CD8-positive, alpha-beta memory T cell (primary cell): ENCODE measurements at regions not wholly inside any gene's neighbourhood (a gene's known extent, or its start where the extent isn't known, plus 50 kb on each side); places are given as distances from the start of the nearest gene placed in this dataset.
"Not testable (repeated sequence)": the region's sequence is repeated elsewhere in the genome, so short reads cannot be mapped to it uniquely, and the experiment has no call there.

Source experiments
- CTCF ChIA-PET: fragments of 350-600 bp; sonication (Branson Sonifier 250); formaldehyde crosslinking; loops from one replicate; lab custom pipeline; 2021; ENCODE audit warnings: antibody characterized with exemption; lab: Charles Lee
- POLR2A ChIA-PET: fragments of 350-600 bp; sonication (Branson Sonifier 250); formaldehyde crosslinking; loops from one replicate; lab custom pipeline; 2021; ENCODE audit warnings: antibody characterized with exemption; lab: Charles Lee
- DNase-seq, 5 donors: peaks; one replicate each; pipeline versions ENCODE4 v3.0.0 to v3.0.0-alpha.2; 2020 to 2022; ENCODE audit warnings: mixed read lengths in 1 of 5
- H3K27ac ChIP-seq: one replicate; pipeline ENCODE4 v1.7.0; 2013; ENCODE audit warnings: low read depth, mild to moderate bottlenecking, low read length, moderate library complexity
- H3K27me3 ChIP-seq: 2 replicates; pipeline ENCODE4 v1.7.0; 2013; ENCODE audit warnings: low read length, mild to moderate bottlenecking; ENCODE audit not compliant: insufficient read depth, poor library complexity, severe bottlenecking
- H3K36me3 ChIP-seq: 2 replicates; pipeline ENCODE4 v1.7.0; 2013; ENCODE audit warnings: mild to moderate bottlenecking, low read length, moderate library complexity; ENCODE audit not compliant: insufficient read depth
- H3K4me1 ChIP-seq: 2 replicates; pipeline ENCODE4 v1.7.0; 2013; ENCODE audit warnings: mild to moderate bottlenecking, low read length, moderate library complexity; ENCODE audit not compliant: insufficient read depth
- H3K4me3 ChIP-seq: 2 replicates; pipeline ENCODE4 v1.7.0; 2013; ENCODE audit warnings: mild to moderate bottlenecking, low read length
- H3K9me3 ChIP-seq: 2 replicates; pipeline ENCODE4 v1.7.0; 2013; ENCODE audit warnings: mild to moderate bottlenecking, low read length
- H3K27ac Mint-ChIP-seq, 8 donors: one replicate each; pipeline ENCODE4 v1.8.0; 2020 to 2021; ENCODE audit warnings: mixed read lengths in 8 of 8, mild to moderate bottlenecking in 6 of 8, inconsistent platforms in 3 of 8, moderate library complexity in 3 of 8
- H3K27me3 Mint-ChIP-seq, 2 donors: one replicate each; pipeline ENCODE4 v1.8.0; 2020 to 2021; ENCODE audit warnings: mixed read lengths in 2 of 2, mild to moderate bottlenecking in 1 of 2, moderate library complexity in 1 of 2
- H3K36me3 Mint-ChIP-seq, 3 donors: one replicate each; pipeline ENCODE4 v1.8.0; 2020 to 2021; ENCODE audit warnings: mixed read lengths in 3 of 3, inconsistent platforms in 1 of 3, mild to moderate bottlenecking in 1 of 3
- H3K4me1 Mint-ChIP-seq, 3 donors: one replicate each; pipeline ENCODE4 v1.8.0; 2020 to 2021; ENCODE audit warnings: mixed read lengths in 3 of 3, inconsistent platforms in 1 of 3, mild to moderate bottlenecking in 1 of 3
- H3K4me3 Mint-ChIP-seq, 7 donors: one replicate each; pipeline ENCODE4 v1.8.0; 2020 to 2021; ENCODE audit warnings: mixed read lengths in 7 of 7, mild to moderate bottlenecking in 6 of 7, moderate library complexity in 4 of 7, inconsistent platforms in 2 of 7
- H3K9me3 Mint-ChIP-seq, 5 donors: one replicate each; pipeline ENCODE4 v1.8.0; 2020 to 2022; ENCODE audit warnings: mixed read lengths in 5 of 5, mild to moderate bottlenecking in 3 of 5, moderate library complexity in 2 of 5, inconsistent platforms in 1 of 5

- H3K27ac ChIP-seq: no peak overlapping the region
- Mint-ChIP-seq H3K9me3 (no peaks in the 10 kb centered on the region), H3K36me3 (no peaks in the 10 kb centered on the region), H3K4me1 (no peaks in the 10 kb centered on the region), H3K27me3 (peaks cover 4 to 10% of the 10 kb centered on the region in 2 donors), H3K4me3 (no peak overlapping the region), H3K27ac (no peak overlapping the region)
- POLR2A ChIA-PET: no interaction called here
- CTCF ChIA-PET: no interaction called here
- DNase-seq: no peak
- no peaks in the 10 kb centered on the region for H3K36me3 ChIP-seq
- no peaks in the 10 kb centered on the region for H3K4me1 ChIP-seq
- H3K9me3 ChIP-seq: no peaks in the 10 kb centered on the region
- no peaks in the 10 kb centered on the region for H3K27me3 ChIP-seq
- no peak overlapping the region for H3K4me3 ChIP-seq
Observed at GRCh38 chr13:44833139-44833538, 156.1 kb downstream of the NUFIP1 start.

DNA sequence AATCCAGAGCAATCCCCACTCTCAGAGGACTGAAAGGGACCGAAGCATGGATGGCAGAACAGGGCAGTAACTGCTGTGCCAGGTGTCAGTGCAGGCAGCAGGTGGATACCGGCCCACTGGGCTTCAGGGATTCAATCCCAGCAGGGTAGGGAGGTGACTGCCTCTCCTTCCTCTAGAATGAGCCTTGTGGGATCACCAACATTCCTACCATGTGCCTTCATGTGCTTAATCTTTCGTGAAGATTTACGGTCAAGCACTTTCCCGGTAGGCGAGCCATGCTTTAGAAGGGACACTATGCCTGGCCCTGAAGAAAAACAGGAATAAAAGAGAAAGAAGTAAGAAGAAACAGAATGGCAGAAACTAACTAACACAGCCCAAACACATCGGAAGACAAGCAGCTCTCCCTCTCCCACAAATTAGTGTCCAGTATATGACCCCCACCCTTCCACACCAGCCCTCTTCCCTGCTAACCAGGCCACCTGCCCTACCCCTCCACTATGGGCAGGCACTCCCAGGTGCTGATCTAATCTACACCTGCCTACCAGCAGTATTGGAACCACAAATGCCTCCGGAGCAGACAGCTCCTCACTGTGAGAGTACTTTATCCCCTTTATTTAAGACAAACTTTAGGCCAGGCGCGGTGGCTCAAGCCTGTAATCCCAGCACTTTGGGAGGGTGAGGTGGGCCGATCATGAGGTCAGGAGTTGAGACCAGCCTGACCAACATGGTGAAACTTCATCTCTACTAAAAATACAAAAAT lies 162.5 kb downstream of the NUFIP1 start:
- Mint-ChIP-seq H3K27me3 (peaks cover 0 to 15% of the 10 kb centered on the region in 2 donors), H3K4me3 (no peak overlapping the region), H3K27ac (no peak overlapping the region), H3K9me3 (no peaks in the 10 kb centered on the region), H3K36me3 (no peaks in the 10 kb centered on the region), H3K4me1 (no peaks in the 10 kb centered on the region)
- Histone ChIP-seq H3K4me1 (no peaks in the 10 kb centered on the region), H3K27ac (no peak overlapping the region), H3K36me3 (no peaks in the 10 kb centered on the region), H3K4me3 (no peak overlapping the region), H3K27me3 (no peaks in the 10 kb centered on the region), H3K9me3 (no peaks in the 10 kb centered on the region)
- POLR2A ChIA-PET: no interaction called here
- CTCF ChIA-PET: no interaction called here
- DNase-seq: no peak

- H3K36me3 Mint-ChIP-seq: no peaks in the 10 kb centered on the region
- no peak for DNase-seq
- no peak overlapping the region for H3K4me3 ChIP-seq
- H3K36me3 ChIP-seq: no peaks in the 10 kb centered on the region
- no peaks in the 10 kb centered on the region for H3K27me3 ChIP-seq
- ChIA-PET POLR2A (no interaction called here), CTCF (no interaction called here)
- H3K4me1 Mint-ChIP-seq: no peaks in the 10 kb centered on the region
- no peaks in the 10 kb centered on the region for H3K9me3 ChIP-seq
- no peak overlapping the region for H3K4me3 Mint-ChIP-seq
- H3K27ac ChIP-seq: no peak overlapping the region
- H3K27me3 Mint-ChIP-seq: peaks cover 0 to 8% of the 10 kb centered on the region in 2 donors
- H3K4me1 ChIP-seq: no peaks in the 10 kb centered on the region
- H3K27ac Mint-ChIP-seq: no peak overlapping the region
- no peaks in the 10 kb centered on the region for H3K9me3 Mint-ChIP-seq
Observed at GRCh38 chr13:44825953-44826352, 163.3 kb downstream of the NUFIP1 start.

- H3K9me3 ChIP-seq, H3K27ac Mint-ChIP-seq, H3K9me3 Mint-ChIP-seq, H3K4me1 Mint-ChIP-seq, CTCF ChIA-PET, H3K36me3 Mint-ChIP-seq, H3K4me1 ChIP-seq, DNase-seq, H3K27ac ChIP-seq, H3K4me3 ChIP-seq, H3K27me3 ChIP-seq, H3K4me3 Mint-ChIP-seq, POLR2A ChIA-PET, H3K27me3 Mint-ChIP-seq, H3K36me3 ChIP-seq: not testable (repeated sequence)
Observed at GRCh38 chr13:44823555-44823954, 165.7 kb downstream of the NUFIP1 start.

DNA sequence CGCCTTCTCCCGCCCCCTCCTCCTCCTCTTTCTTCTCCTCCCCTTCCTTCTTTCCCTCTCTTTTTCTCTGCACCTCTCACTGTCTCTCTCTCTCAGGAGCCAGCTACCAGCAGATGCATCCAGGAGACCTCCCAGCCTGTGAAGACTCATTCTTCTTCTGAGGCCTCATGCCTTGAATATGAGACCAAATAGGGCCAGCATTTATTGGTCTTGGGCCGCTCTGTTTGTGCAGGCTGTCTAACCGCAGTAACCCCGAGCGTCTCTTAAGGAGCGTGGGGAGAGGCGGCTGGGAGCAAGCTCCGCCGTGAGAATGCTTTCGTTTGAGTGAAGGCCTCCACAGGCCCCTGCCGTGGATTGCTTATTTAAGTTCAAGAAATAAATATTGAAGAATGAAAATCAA lies 167.0 kb downstream of the NUFIP1 start:
- H3K4me3 ChIP-seq: no peak overlapping the region
- no peaks in the 10 kb centered on the region for H3K36me3 ChIP-seq
- Mint-ChIP-seq H3K36me3 (no peaks in the 10 kb centered on the region), H3K4me1 (no peaks in the 10 kb centered on the region), H3K27me3 (peaks cover 2 to 14% of the 10 kb centered on the region in 2 donors), H3K4me3 (no peak overlapping the region), H3K9me3 (no peaks in the 10 kb centered on the region), H3K27ac (no peak overlapping the region)
- H3K27ac ChIP-seq: no peak overlapping the region
- DNase-seq: no peak
- H3K27me3 ChIP-seq: no peaks in the 10 kb centered on the region
- H3K9me3 ChIP-seq: no peaks in the 10 kb centered on the region
- CTCF ChIA-PET: no interaction called here
- POLR2A ChIA-PET: no interaction called here
- no peaks in the 10 kb centered on the region for H3K4me1 ChIP-seq

DNA sequence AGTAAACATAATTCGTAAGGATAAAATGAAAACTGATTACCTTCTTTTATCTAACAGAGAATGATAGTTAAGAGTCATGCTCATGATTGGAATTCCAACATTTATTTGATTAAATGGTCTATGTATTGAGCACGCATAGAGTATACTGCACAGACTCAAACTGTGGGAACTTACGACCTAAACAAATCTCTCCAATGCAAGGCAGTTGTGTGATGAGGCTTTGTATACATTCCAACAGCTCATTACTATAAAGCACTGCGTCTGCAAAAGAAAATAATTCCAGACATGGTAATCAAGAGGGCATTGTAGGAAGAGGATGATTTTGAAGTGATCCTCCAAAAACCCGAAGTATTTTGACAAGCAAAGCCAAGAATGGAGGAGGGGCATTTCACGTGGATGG lies 169.5 kb downstream of the NUFIP1 start:
- Mint-ChIP-seq H3K27me3 (peaks cover 3 to 16% of the 10 kb centered on the region in 2 donors), H3K36me3 (no peaks in the 10 kb centered on the region), H3K4me3 (no peak overlapping the region), H3K4me1 (no peaks in the 10 kb centered on the region), H3K9me3 (no peaks in the 10 kb centered on the region), H3K27ac (no peak overlapping the region)
- Histone ChIP-seq H3K27me3 (no peaks in the 10 kb centered on the region), H3K27ac (no peak overlapping the region), H3K36me3 (no peaks in the 10 kb centered on the region), H3K4me3 (no peak overlapping the region), H3K9me3 (no peaks in the 10 kb centered on the region), H3K4me1 (no peaks in the 10 kb centered on the region)
- DNase-seq: no peak
- POLR2A ChIA-PET: no interaction called here
- CTCF ChIA-PET: no interaction called here

DNA sequence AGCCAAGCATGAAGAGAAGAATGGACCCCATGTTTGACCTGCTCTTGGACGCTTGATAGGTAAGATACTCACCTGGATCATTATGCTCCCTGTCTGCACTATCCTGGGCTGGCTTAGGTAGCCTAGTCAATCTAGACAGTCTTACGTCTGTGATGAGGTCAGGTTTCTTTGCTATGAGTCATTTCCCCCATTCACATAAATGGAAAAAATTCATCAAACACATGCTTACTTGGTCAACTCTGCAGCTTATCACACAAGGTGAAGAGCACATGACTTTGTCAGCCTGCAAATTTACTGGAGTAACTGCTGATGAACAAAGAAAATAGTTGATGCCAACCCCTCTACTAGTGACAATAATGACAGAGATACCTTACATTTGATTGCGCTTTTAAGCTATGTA lies 170.0 kb downstream of the NUFIP1 start:
- Histone ChIP-seq H3K27me3 (no peaks in the 10 kb centered on the region), H3K36me3 (no peaks in the 10 kb centered on the region), H3K4me1 (no peaks in the 10 kb centered on the region), H3K4me3 (no peak overlapping the region), H3K27ac (no peak overlapping the region), H3K9me3 (no peaks in the 10 kb centered on the region)
- Mint-ChIP-seq H3K27me3 (peaks cover 3 to 12% of the 10 kb centered on the region in 2 donors), H3K4me1 (no peaks in the 10 kb centered on the region), H3K27ac (no peak overlapping the region), H3K4me3 (no peak overlapping the region), H3K36me3 (no peaks in the 10 kb centered on the region), H3K9me3 (no peaks in the 10 kb centered on the region)
- CTCF ChIA-PET: no interaction called here
- POLR2A ChIA-PET: no interaction called here
- DNase-seq: no peak

GRCh38 chr13:44818428-44818827 lies 170.8 kb downstream of the NUFIP1 start:
- Mint-ChIP-seq H3K4me1 (no peaks in the 10 kb centered on the region), H3K4me3 (no peak overlapping the region), H3K9me3 (no peaks in the 10 kb centered on the region), H3K36me3 (no peaks in the 10 kb centered on the region), H3K27me3 (peaks cover 5 to 11% of the 10 kb centered on the region in 2 donors), H3K27ac (no peak overlapping the region)
- Histone ChIP-seq H3K27me3 (no peaks in the 10 kb centered on the region), H3K4me1 (no peaks in the 10 kb centered on the region), H3K9me3 (no peaks in the 10 kb centered on the region), H3K36me3 (no peaks in the 10 kb centered on the region), H3K27ac (no peak overlapping the region), H3K4me3 (no peak overlapping the region)
- no peak for DNase-seq
- CTCF ChIA-PET: no interaction called here
- POLR2A ChIA-PET: no interaction called here
